A549 (cell line): ENCODE measurements at regions not wholly inside any gene's neighbourhood (a gene's known extent, or its start where the extent isn't known, plus 50 kb on each side); places are given as distances from the start of the nearest gene placed in this dataset.

Experiments used
- ATAC-seq, 2 experiments: fragments of 200-7000 bp in 1 of 2; fragments of >200 bp in 1 of 2; cut with Nextera tagmentation in 1 of 2; cut with Tn5 transposase in 1 of 2; 3 replicates each; pipeline versions ENCODE4 v1.8.0 to v1.9.1; 2018 to 2020; ENCODE audit warnings: mild to moderate bottlenecking in 1 of 2, moderate library complexity in 1 of 2
- CTCF ChIA-PET: fragments of 300-600 bp; sonication (Branson Sonifier 250); formaldehyde crosslinking; extraction: SDS; loops from one replicate; lab custom pipeline; 2021; ENCODE audit warnings: antibody characterized with exemption, inconsistent platforms; lab: Yijun Ruan, JAX
- POLR2A ChIA-PET: fragments of 350-600 bp; formaldehyde crosslinking; extraction: SDS; loops from one replicate; lab custom pipeline; 2021; ENCODE audit warnings: antibody characterized with exemption, inconsistent platforms; lab: Yijun Ruan, JAX
- DNase-seq, 2 experiments: peaks; one replicate each; pipeline versions ENCODE4 v3.0.0 to v3.0.0-alpha.2; 2011 to 2016; ENCODE audit warnings: low read depth in 1 of 2, low spot score in 1 of 2
- FAIRE-seq: peaks from 2 replicates; lab custom pipeline; 2011; peaks lifted over from hg19 to GRCh38; lab: Jason Lieb, UNC
- H3K27ac ChIP-seq, 2 experiments: fragments of >200 bp; sonication (Bioruptor Twin); formaldehyde crosslinking; 3 replicates each; pipeline ENCODE4 v1.5.1; 2016 to 2017
- H3K4me1 ChIP-seq: fragments of >200 bp; sonication (Bioruptor Twin); formaldehyde crosslinking; 3 replicates; pipeline ENCODE4 v1.6.1; 2016
- H3K4me2 ChIP-seq: fragments of >200 bp; sonication (Bioruptor Twin); formaldehyde crosslinking; 3 replicates; pipeline ENCODE4 v1.6.1; 2016
- H3K4me3 ChIP-seq: fragments of >200 bp; sonication (Bioruptor Twin); formaldehyde crosslinking; 3 replicates; pipeline ENCODE4 v1.5.1; 2016
- H3K9me3 ChIP-seq: fragments of >200 bp; sonication (Bioruptor Twin); formaldehyde crosslinking; 3 replicates; pipeline ENCODE4 v1.6.1; 2016
- CBX2 ChIP-seq: fragments of 200-600 bp; sonication (generic); IDR thresholded peaks from 2 replicates; pipeline ENCODE4 v1.6.1; 2016; ENCODE audit warnings: low read depth, mild to moderate bottlenecking, borderline replicate concordance
- CBX8 ChIP-seq: fragments of 200-600 bp; sonication (generic); IDR thresholded peaks from 2 replicates; pipeline ENCODE4 v1.6.1; 2016
- CHD2 ChIP-seq: fragments of 150-350 bp; IDR thresholded peaks from 2 replicates; pipeline ENCODE4 v1.6.1; 2014; ENCODE audit warnings: low read length; ENCODE audit not compliant: partially characterized antibody
- ELK1 ChIP-seq: fragments of 150-350 bp; IDR thresholded peaks from 2 replicates; pipeline ENCODE4 v1.6.1; 2014; ENCODE audit warnings: low read depth, mild to moderate bottlenecking, low read length
- EP300 ChIP-seq, 2 experiments: fragments of >200 bp; sonication (Bioruptor Twin); formaldehyde crosslinking; IDR thresholded peaks; 2 replicates in 1 of 2; 3 replicates in 1 of 2; pipeline ENCODE4 v1.6.1; 2016 to 2017
- JUNB ChIP-seq: fragments of >200 bp; sonication (Bioruptor Twin); formaldehyde crosslinking; IDR thresholded peaks from 2 replicates; pipeline ENCODE4 v1.6.1; 2016
- KDM5A ChIP-seq: fragments of 200-600 bp; sonication (generic); IDR thresholded peaks from 2 replicates; pipeline ENCODE4 v1.6.1; 2016; ENCODE audit warnings: antibody characterized with exemption, mild to moderate bottlenecking
- MAX ChIP-seq: IDR thresholded peaks from 2 replicates; pipeline ENCODE4 v1.6.1; 2012
- MYC ChIP-seq: IDR thresholded peaks from 2 replicates; pipeline ENCODE4 v1.6.1; 2012; ENCODE audit warnings: mild to moderate bottlenecking, inconsistent platforms, low read length, improper control_type of control experiment, borderline replicate concordance
- POLR2AphosphoS2 ChIP-seq: conservative IDR thresholded peaks from 2 replicates; pipeline ENCODE4 v1.6.1; 2012; ENCODE audit warnings: low read length, improper control_type of control experiment, inconsistent platforms
- RAD21 ChIP-seq, 2 experiments: fragments of >200 bp in 1 of 2; sonication (Bioruptor Twin) in 1 of 2; formaldehyde crosslinking in 1 of 2; IDR thresholded peaks in 1 of 2; conservative IDR thresholded peaks in 1 of 2; 2 replicates in 1 of 2; 3 replicates in 1 of 2; pipeline ENCODE4 v1.6.1; 2012 to 2018; ENCODE audit warnings: inconsistent platforms in 1 of 2
- RARB ChIP-seq: fragments of 250-450 bp; sonication (Bioruptor Pico); IDR thresholded peaks from 2 replicates; pipeline ENCODE4 v1.8.0; 2021; ENCODE audit warnings: mild to moderate bottlenecking, moderate library complexity
- RFX5 ChIP-seq: fragments of 450-650 bp; IDR thresholded peaks from 2 replicates; pipeline ENCODE4 v1.7.1; 2014; ENCODE audit warnings: antibody characterized with exemption, mild to moderate bottlenecking, moderate library complexity
- RNF2 ChIP-seq: fragments of 200-600 bp; sonication (generic); IDR thresholded peaks from 2 replicates; pipeline ENCODE4 v1.6.1; 2016; ENCODE audit warnings: low read depth, mild to moderate bottlenecking, antibody characterized with exemption, moderate library complexity, borderline replicate concordance
- SMC3 ChIP-seq: fragments of >200 bp; sonication (Bioruptor Twin); formaldehyde crosslinking; IDR thresholded peaks from 3 replicates; pipeline ENCODE4 v1.6.1; 2018; ENCODE audit warnings: inconsistent platforms
- SREBF2 ChIP-seq: fragments of 450-650 bp; IDR thresholded peaks from 2 replicates; pipeline ENCODE4 v1.6.1; 2014; ENCODE audit warnings: mild to moderate bottlenecking, moderate library complexity
- TP53 ChIP-seq: fragments of 250-450 bp; sonication (Bioruptor Pico); IDR thresholded peaks from 2 replicates; pipeline ENCODE4 v1.5.0; 2021; ENCODE audit warnings: mild to moderate bottlenecking, moderate library complexity
- WGBS: methylation state at CpG from one replicate; pipeline ENCODE4 v1.1.6; 2017; ENCODE audit errors: missing lambda C conversion rate; 5-methylcytosine and 5-hydroxymethylcytosine counted together
- TF ChIP-seq, protein P1 (sequence below): fragments of 200-600 bp; sonication (generic); IDR thresholded peaks from 2 replicates; pipeline ENCODE4 v1.6.1; 2016; ENCODE audit warnings: antibody characterized with exemption, mild to moderate bottlenecking, moderate library complexity
- TF ChIP-seq, protein P2 (sequence below): IDR thresholded peaks from 2 replicates; pipeline ENCODE4 v1.6.1; 2012; ENCODE audit warnings: low read depth, borderline replicate concordance
- TF ChIP-seq, protein P3 (sequence below): fragments of 250-450 bp; sonication (Bioruptor Pico); IDR thresholded peaks from 2 replicates; pipeline ENCODE4 v1.5.0; 2021; ENCODE audit warnings: mild to moderate bottlenecking, moderate library complexity, borderline replicate concordance

DNA sequence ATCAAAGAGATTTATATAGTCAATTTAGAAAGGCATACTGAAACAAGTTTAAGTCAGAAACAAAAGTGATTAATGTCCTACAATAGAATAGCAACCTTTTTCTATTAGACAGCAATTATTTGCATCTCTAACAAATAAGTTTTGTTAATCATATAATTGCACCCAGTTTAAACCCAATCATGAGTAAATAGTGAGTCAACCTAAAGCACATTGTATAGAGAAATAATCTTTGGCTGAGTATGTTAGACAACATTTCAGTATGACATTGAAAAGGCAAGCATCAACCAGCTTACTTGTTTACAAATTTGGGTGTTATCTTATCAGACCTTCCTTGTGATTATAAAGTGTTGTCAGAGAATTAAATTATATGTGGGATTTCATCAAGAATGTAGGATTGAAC, 209.5 kb downstream of the IL15 start:
- no peak overlapping the region for H3K27ac ChIP-seq
- H3K4me3 ChIP-seq = no peak overlapping the region
- no peak for DNase-seq
- no peaks in the 10 kb centered on the region for H3K9me3 ChIP-seq
- CTCF ChIA-PET = no interaction called here
- POLR2A ChIA-PET = no interaction called here
- peak; percentile 28 for FAIRE-seq
- peaks cover 24% of the 10 kb centered on the region; the same call in 2 of the 3 replicates for H3K4me1 ChIP-seq
- ATAC-seq = no peak
- H3K4me2 ChIP-seq = no peak overlapping the region
- TF ChIP-seq, protein P1, sequence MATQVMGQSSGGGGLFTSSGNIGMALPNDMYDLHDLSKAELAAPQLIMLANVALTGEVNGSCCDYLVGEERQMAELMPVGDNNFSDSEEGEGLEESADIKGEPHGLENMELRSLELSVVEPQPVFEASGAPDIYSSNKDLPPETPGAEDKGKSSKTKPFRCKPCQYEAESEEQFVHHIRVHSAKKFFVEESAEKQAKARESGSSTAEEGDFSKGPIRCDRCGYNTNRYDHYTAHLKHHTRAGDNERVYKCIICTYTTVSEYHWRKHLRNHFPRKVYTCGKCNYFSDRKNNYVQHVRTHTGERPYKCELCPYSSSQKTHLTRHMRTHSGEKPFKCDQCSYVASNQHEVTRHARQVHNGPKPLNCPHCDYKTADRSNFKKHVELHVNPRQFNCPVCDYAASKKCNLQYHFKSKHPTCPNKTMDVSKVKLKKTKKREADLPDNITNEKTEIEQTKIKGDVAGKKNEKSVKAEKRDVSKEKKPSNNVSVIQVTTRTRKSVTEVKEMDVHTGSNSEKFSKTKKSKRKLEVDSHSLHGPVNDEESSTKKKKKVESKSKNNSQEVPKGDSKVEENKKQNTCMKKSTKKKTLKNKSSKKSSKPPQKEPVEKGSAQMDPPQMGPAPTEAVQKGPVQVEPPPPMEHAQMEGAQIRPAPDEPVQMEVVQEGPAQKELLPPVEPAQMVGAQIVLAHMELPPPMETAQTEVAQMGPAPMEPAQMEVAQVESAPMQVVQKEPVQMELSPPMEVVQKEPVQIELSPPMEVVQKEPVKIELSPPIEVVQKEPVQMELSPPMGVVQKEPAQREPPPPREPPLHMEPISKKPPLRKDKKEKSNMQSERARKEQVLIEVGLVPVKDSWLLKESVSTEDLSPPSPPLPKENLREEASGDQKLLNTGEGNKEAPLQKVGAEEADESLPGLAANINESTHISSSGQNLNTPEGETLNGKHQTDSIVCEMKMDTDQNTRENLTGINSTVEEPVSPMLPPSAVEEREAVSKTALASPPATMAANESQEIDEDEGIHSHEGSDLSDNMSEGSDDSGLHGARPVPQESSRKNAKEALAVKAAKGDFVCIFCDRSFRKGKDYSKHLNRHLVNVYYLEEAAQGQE = no peak

- no peak for DNase-seq
- ATAC-seq = no peak
- no peaks in the 10 kb centered on the region for H3K9me3 ChIP-seq
- H3K4me2 ChIP-seq = peak overlapping the region; percentile 54
- 47% methylated on average over 1 of the region's 1 CpG for WGBS
- POLR2A ChIA-PET = no interaction called here
- no peak for FAIRE-seq
- H3K4me3 ChIP-seq = no peak overlapping the region
- H3K4me1 ChIP-seq = peaks cover 43% of the 10 kb centered on the region
- TF ChIP-seq MAX = no peak
- TF ChIP-seq MYC = no peak
- TF ChIP-seq, protein P2, sequence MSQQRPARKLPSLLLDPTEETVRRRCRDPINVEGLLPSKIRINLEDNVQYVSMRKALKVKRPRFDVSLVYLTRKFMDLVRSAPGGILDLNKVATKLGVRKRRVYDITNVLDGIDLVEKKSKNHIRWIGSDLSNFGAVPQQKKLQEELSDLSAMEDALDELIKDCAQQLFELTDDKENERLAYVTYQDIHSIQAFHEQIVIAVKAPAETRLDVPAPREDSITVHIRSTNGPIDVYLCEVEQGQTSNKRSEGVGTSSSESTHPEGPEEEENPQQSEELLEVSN = no peak
- no peak for TF ChIP-seq CBX2
- TF ChIP-seq RNF2 = no peak
- no peak for TF ChIP-seq TP53 (CRISPR knock-in tag)
- TF ChIP-seq JUNB = no peak
- no peak for TF ChIP-seq RARB
- TF ChIP-seq EP300 (IDR thresholded peaks at IDR 0.05) = no peak
- TF ChIP-seq ELK1 = no peak
- no peak for TF ChIP-seq SMC3
- TF ChIP-seq CBX8 = no peak
- no peak for TF ChIP-seq RAD21 (conservative IDR thresholded peaks at IDR 0.05 in 1 of 2, IDR thresholded peaks at IDR 0.05 in 1 of 2)
- TF ChIP-seq CHD2 = no peak
- TF ChIP-seq RFX5 = no peak
- TF ChIP-seq SREBF2 = no peak
- TF ChIP-seq, protein P1 = no peak
- TF ChIP-seq, protein P3, sequence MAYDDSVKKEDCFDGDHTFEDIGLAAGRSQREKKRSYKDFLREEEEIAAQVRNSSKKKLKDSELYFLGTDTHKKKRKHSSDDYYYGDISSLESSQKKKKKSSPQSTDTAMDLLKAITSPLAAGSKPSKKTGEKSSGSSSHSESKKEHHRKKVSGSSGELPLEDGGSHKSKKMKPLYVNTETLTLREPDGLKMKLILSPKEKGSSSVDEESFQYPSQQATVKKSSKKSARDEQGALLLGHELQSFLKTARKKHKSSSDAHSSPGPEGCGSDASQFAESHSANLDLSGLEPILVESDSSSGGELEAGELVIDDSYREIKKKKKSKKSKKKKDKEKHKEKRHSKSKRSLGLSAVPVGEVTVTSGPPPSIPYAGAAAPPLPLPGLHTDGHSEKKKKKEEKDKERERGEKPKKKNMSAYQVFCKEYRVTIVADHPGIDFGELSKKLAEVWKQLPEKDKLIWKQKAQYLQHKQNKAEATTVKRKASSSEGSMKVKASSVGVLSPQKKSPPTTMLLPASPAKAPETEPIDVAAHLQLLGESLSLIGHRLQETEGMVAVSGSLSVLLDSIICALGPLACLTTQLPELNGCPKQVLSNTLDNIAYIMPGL = no peak
- no peak for TF ChIP-seq KDM5A
- TF ChIP-seq POLR2AphosphoS2 = no peak
- TF ChIP-seq, all 56 proteins: peak for 0
- CTCF ChIA-PET = no interaction called here
- peak overlapping the region in 1 of 2 experiments; percentile 26; a peak in 1 of 6 replicates for H3K27ac ChIP-seq
Observed at GRCh38 chr4:141849367-141849766, 213.0 kb downstream of the IL15 start.
